ENCODE measurements at regions not wholly inside any gene's neighbourhood (a gene's known extent, or its start where the extent isn't known, plus 50 kb on each side); places are given as distances from the start of the nearest gene placed in this dataset.

GRCh38 chr4:54390670-54391069 lies 161.6 kb downstream of the PDGFRA start:
- Mint-ChIP-seq H3K4me3 (no peak overlapping the region), H3K27me3 (peaks cover 0 to 12% (median 0%) of the 10 kb centered on the region in 5 donors), H3K4me1 (no peaks in the 10 kb centered on the region), H3K9me3 (peaks cover 0 to 4% (median 0%) of the 10 kb centered on the region in 11 donors), H3K27ac (no peak overlapping the region), H3K36me3 (peaks cover 0 to 3% (median 0%) of the 10 kb centered on the region in 5 donors)
- no peak overlapping the region for H3K27ac ChIP-seq (ENCODE audit: low read depth, low read length)
- ATAC-seq (no peak), DNase-seq (no peak)
- H3K9me3 ChIP-seq (ENCODE audit: control insufficient read depth in 2 of 3, low read length in 3 of 3), result no peaks in the 10 kb centered on the region
- H3K4me3 ChIP-seq (ENCODE audit: low read length), result no peak overlapping the region
- H3K27me3 ChIP-seq (ENCODE audit: control insufficient read depth in 2 of 2, insufficient read depth in 2 of 2, low read length in 2 of 2), result peaks cover 0 to 3% of the 10 kb centered on the region in 2 donors
- POLR2A ChIA-PET, result no interaction called here
- no peaks in the 10 kb centered on the region for H3K36me3 ChIP-seq (ENCODE audit: control insufficient read depth in 2 of 3, insufficient read depth in 3 of 3, low read length in 3 of 3)
- intact Hi-C loops (cut with micrococcal nuclease), result no loop called here
- CTCF ChIA-PET, result no interaction called here
- no peaks in the 10 kb centered on the region for H3K4me1 ChIP-seq (ENCODE audit: control insufficient read depth in 2 of 2, insufficient read depth in 2 of 2, low read length in 2 of 2)

- Histone ChIP-seq H3K27me3 (ENCODE audit: control insufficient read depth in 2 of 2, insufficient read depth in 2 of 2, low read length in 2 of 2) (peaks cover 0 to 3% of the 10 kb centered on the region in 2 donors), H3K27ac (ENCODE audit: low read depth, low read length) (no peak overlapping the region), H3K9me3 (ENCODE audit: control insufficient read depth in 2 of 3, low read length in 3 of 3) (no peaks in the 10 kb centered on the region), H3K36me3 (ENCODE audit: control insufficient read depth in 2 of 3, insufficient read depth in 3 of 3, low read length in 3 of 3) (no peaks in the 10 kb centered on the region), H3K4me1 (ENCODE audit: control insufficient read depth in 2 of 2, insufficient read depth in 2 of 2, low read length in 2 of 2) (no peaks in the 10 kb centered on the region), H3K4me3 (ENCODE audit: low read length) (no peak overlapping the region)
- Mint-ChIP-seq H3K27me3 (peaks cover 0 to 12% (median 0%) of the 10 kb centered on the region in 5 donors), H3K4me1 (no peaks in the 10 kb centered on the region), H3K4me3 (no peak overlapping the region), H3K27ac (no peak overlapping the region), H3K9me3 (peaks cover 0 to 4% (median 0%) of the 10 kb centered on the region in 11 donors), H3K36me3 (peaks cover 0 to 3% (median 0%) of the 10 kb centered on the region in 5 donors)
- POLR2A ChIA-PET, result no interaction called here
- DNase-seq (no peak), ATAC-seq (no peak)
- CTCF ChIA-PET, result no interaction called here
- intact Hi-C loops (cut with micrococcal nuclease), result no loop called here
These were observed 162.0 kb downstream of the PDGFRA start for GRCh38 chr4:54391104-54391503.

GRCh38 chr4:54392479-54392878 lies 163.4 kb downstream of the PDGFRA start:
- no peaks in the 10 kb centered on the region for H3K36me3 ChIP-seq (ENCODE audit: control insufficient read depth in 2 of 3, insufficient read depth in 3 of 3, low read length in 3 of 3)
- peaks cover 0 to 3% (median 0%) of the 10 kb centered on the region in 5 donors for H3K36me3 Mint-ChIP-seq
- POLR2A ChIA-PET, result no interaction called here
- intact Hi-C loops (cut with micrococcal nuclease), result no loop called here
- H3K27me3 ChIP-seq (ENCODE audit: control insufficient read depth in 2 of 2, insufficient read depth in 2 of 2, low read length in 2 of 2), result peaks cover 0 to 3% of the 10 kb centered on the region in 2 donors
- CTCF ChIA-PET, result no interaction called here
- no peaks in the 10 kb centered on the region for H3K4me1 ChIP-seq (ENCODE audit: control insufficient read depth in 2 of 2, insufficient read depth in 2 of 2, low read length in 2 of 2)
- H3K4me1 Mint-ChIP-seq, result no peaks in the 10 kb centered on the region
- H3K27ac Mint-ChIP-seq, result no peak overlapping the region
- peaks cover 0 to 4% (median 0%) of the 10 kb centered on the region in 11 donors for H3K9me3 Mint-ChIP-seq
- peaks cover 0 to 12% (median 0%) of the 10 kb centered on the region in 5 donors for H3K27me3 Mint-ChIP-seq
- no peak overlapping the region for H3K27ac ChIP-seq (ENCODE audit: low read depth, low read length)
- H3K4me3 Mint-ChIP-seq, result no peak overlapping the region
- DNase-seq, result no peak
- ATAC-seq, result peak; percentile 59
- no peaks in the 10 kb centered on the region for H3K9me3 ChIP-seq (ENCODE audit: control insufficient read depth in 2 of 3, low read length in 3 of 3)
- no peak overlapping the region for H3K4me3 ChIP-seq (ENCODE audit: low read length)

GRCh38 chr4:54393243-54393642 lies 164.2 kb downstream of the PDGFRA start:
- H3K27ac Mint-ChIP-seq, result no peak overlapping the region
- H3K9me3 ChIP-seq (ENCODE audit: control insufficient read depth in 2 of 3, low read length in 3 of 3), result no peaks in the 10 kb centered on the region
- peaks cover 0 to 4% (median 0%) of the 10 kb centered on the region in 11 donors for H3K9me3 Mint-ChIP-seq
- intact Hi-C loops (cut with micrococcal nuclease), result no loop called here
- peaks cover 0 to 3% (median 0%) of the 10 kb centered on the region in 5 donors for H3K36me3 Mint-ChIP-seq
- no peaks in the 10 kb centered on the region for H3K36me3 ChIP-seq (ENCODE audit: control insufficient read depth in 2 of 3, insufficient read depth in 3 of 3, low read length in 3 of 3)
- H3K4me1 Mint-ChIP-seq, result no peaks in the 10 kb centered on the region
- H3K27me3 Mint-ChIP-seq, result peaks cover 0 to 12% (median 0%) of the 10 kb centered on the region in 5 donors
- no peak overlapping the region for H3K27ac ChIP-seq (ENCODE audit: low read depth, low read length)
- ChIA-PET POLR2A (no interaction called here), CTCF (no interaction called here)
- ATAC-seq, result peak; percentile 48
- no peak overlapping the region for H3K4me3 ChIP-seq (ENCODE audit: low read length)
- no peaks in the 10 kb centered on the region for H3K4me1 ChIP-seq (ENCODE audit: control insufficient read depth in 2 of 2, insufficient read depth in 2 of 2, low read length in 2 of 2)
- no peak for DNase-seq
- H3K27me3 ChIP-seq (ENCODE audit: control insufficient read depth in 2 of 2, insufficient read depth in 2 of 2, low read length in 2 of 2), result peaks cover 0 to 3% of the 10 kb centered on the region in 2 donors
- no peak overlapping the region for H3K4me3 Mint-ChIP-seq

- CTCF ChIA-PET, result no interaction called here
- Mint-ChIP-seq H3K4me3 (no peak overlapping the region), H3K4me1 (no peaks in the 10 kb centered on the region), H3K27ac (no peak overlapping the region), H3K36me3 (peaks cover 0 to 3% (median 0%) of the 10 kb centered on the region in 5 donors), H3K9me3 (peaks cover 0 to 3% (median 0%) of the 10 kb centered on the region in 11 donors), H3K27me3 (peaks cover 0 to 9% (median 0%) of the 10 kb centered on the region in 5 donors)
- ATAC-seq (no peak), DNase-seq (no peak)
- Histone ChIP-seq H3K27me3 (ENCODE audit: control insufficient read depth in 2 of 2, insufficient read depth in 2 of 2, low read length in 2 of 2) (no peaks in the 10 kb centered on the region), H3K4me1 (ENCODE audit: control insufficient read depth in 2 of 2, insufficient read depth in 2 of 2, low read length in 2 of 2) (no peaks in the 10 kb centered on the region), H3K36me3 (ENCODE audit: control insufficient read depth in 2 of 3, insufficient read depth in 3 of 3, low read length in 3 of 3) (no peaks in the 10 kb centered on the region), H3K27ac (ENCODE audit: low read depth, low read length) (no peak overlapping the region), H3K4me3 (ENCODE audit: low read length) (no peak overlapping the region), H3K9me3 (ENCODE audit: control insufficient read depth in 2 of 3, low read length in 3 of 3) (no peaks in the 10 kb centered on the region)
- POLR2A ChIA-PET, result no interaction called here
- intact Hi-C loops (cut with micrococcal nuclease), result no loop called here
These were observed 166.0 kb downstream of the PDGFRA start for GRCh38 chr4:54395013-54395527.

GRCh38 chr4:54400188-54400587 lies 171.1 kb downstream of the PDGFRA start:
- no peak for ATAC-seq
- no peaks in the 10 kb centered on the region for H3K9me3 ChIP-seq (ENCODE audit: control insufficient read depth in 2 of 3, low read length in 3 of 3)
- intact Hi-C loops (cut with micrococcal nuclease), result no loop called here
- no peaks in the 10 kb centered on the region for H3K36me3 ChIP-seq (ENCODE audit: control insufficient read depth in 2 of 3, insufficient read depth in 3 of 3, low read length in 3 of 3)
- H3K4me1 ChIP-seq (ENCODE audit: control insufficient read depth in 2 of 2, insufficient read depth in 2 of 2, low read length in 2 of 2), result no peaks in the 10 kb centered on the region
- ChIA-PET CTCF (no interaction called here), POLR2A (no interaction called here)
- DNase-seq, result no peak
- no peaks in the 10 kb centered on the region for H3K4me1 Mint-ChIP-seq
- H3K9me3 Mint-ChIP-seq, result peaks cover 0 to 3% (median 0%) of the 10 kb centered on the region in 11 donors
- H3K4me3 ChIP-seq (ENCODE audit: low read length), result no peak overlapping the region
- H3K36me3 Mint-ChIP-seq, result no peaks in the 10 kb centered on the region
- peaks cover 0 to 3% (median 0%) of the 10 kb centered on the region in 5 donors for H3K27me3 Mint-ChIP-seq
- no peaks in the 10 kb centered on the region for H3K27me3 ChIP-seq (ENCODE audit: control insufficient read depth in 2 of 2, insufficient read depth in 2 of 2, low read length in 2 of 2)
- no peak overlapping the region for H3K27ac ChIP-seq (ENCODE audit: low read depth, low read length)
- H3K27ac Mint-ChIP-seq, result no peak overlapping the region
- no peak overlapping the region for H3K4me3 Mint-ChIP-seq

GRCh38 chr4:54400802-54401201 lies 171.7 kb downstream of the PDGFRA start:
- no peak overlapping the region for H3K27ac Mint-ChIP-seq
- Histone ChIP-seq H3K4me3 (ENCODE audit: low read length) (no peak overlapping the region), H3K4me1 (ENCODE audit: control insufficient read depth in 2 of 2, insufficient read depth in 2 of 2, low read length in 2 of 2) (no peaks in the 10 kb centered on the region), H3K27ac (ENCODE audit: low read depth, low read length) (no peak overlapping the region), H3K27me3 (ENCODE audit: control insufficient read depth in 2 of 2, insufficient read depth in 2 of 2, low read length in 2 of 2) (no peaks in the 10 kb centered on the region), H3K9me3 (ENCODE audit: control insufficient read depth in 2 of 3, low read length in 3 of 3) (no peaks in the 10 kb centered on the region), H3K36me3 (ENCODE audit: control insufficient read depth in 2 of 3, insufficient read depth in 3 of 3, low read length in 3 of 3) (no peaks in the 10 kb centered on the region)
- no peak overlapping the region for H3K4me3 Mint-ChIP-seq
- H3K36me3 Mint-ChIP-seq, result no peaks in the 10 kb centered on the region
- H3K4me1 Mint-ChIP-seq, result no peaks in the 10 kb centered on the region
- DNase-seq, result no peak
- no peak for ATAC-seq
- ChIA-PET POLR2A (no interaction called here), CTCF (no interaction called here)
- intact Hi-C loops (cut with micrococcal nuclease), result no loop called here
- peaks cover 0 to 3% (median 0%) of the 10 kb centered on the region in 11 donors for H3K9me3 Mint-ChIP-seq
- peaks cover 0 to 3% (median 0%) of the 10 kb centered on the region in 5 donors for H3K27me3 Mint-ChIP-seq

All from naive thymus-derived CD4-positive, alpha-beta T cell (primary cell).